Endothelial cell (in vitro differentiated cells): ENCODE measurements at regions not wholly inside any gene's neighbourhood (a gene's known extent, or its start where the extent isn't known, plus 50 kb on each side); places are given as distances from the start of the nearest gene placed in this dataset.

Experiments
- DNase-seq: peaks from one replicate; pipeline ENCODE4 v3.0.0; 2021; ENCODE audit warnings: low spot score
- H3K27ac Mint-ChIP-seq: one replicate; pipeline ENCODE4 v1.8.0; 2021; ENCODE audit warnings: mixed read lengths, inconsistent platforms; ENCODE audit not compliant: unreplicated experiment
- H3K27me3 Mint-ChIP-seq: one replicate; pipeline ENCODE4 v1.8.0; 2021; ENCODE audit warnings: mild to moderate bottlenecking, moderate library complexity, mixed read lengths, inconsistent platforms; ENCODE audit not compliant: unreplicated experiment
- H3K36me3 Mint-ChIP-seq: one replicate; pipeline ENCODE4 v1.8.0; 2021; ENCODE audit warnings: mild to moderate bottlenecking, low read depth, mixed read lengths, inconsistent platforms; ENCODE audit not compliant: unreplicated experiment
- H3K4me1 Mint-ChIP-seq: one replicate; pipeline ENCODE4 v1.8.0; 2021; ENCODE audit warnings: mild to moderate bottlenecking, mixed read lengths, inconsistent platforms; ENCODE audit not compliant: unreplicated experiment
- H3K4me3 Mint-ChIP-seq: one replicate; pipeline ENCODE4 v1.8.0; 2021; ENCODE audit warnings: mild to moderate bottlenecking, mixed read lengths, inconsistent platforms; ENCODE audit not compliant: unreplicated experiment
- H3K9me3 Mint-ChIP-seq: one replicate; pipeline ENCODE4 v1.8.0; 2021; ENCODE audit warnings: mixed read lengths, inconsistent platforms; ENCODE audit not compliant: unreplicated experiment
- TF ChIP-seq, protein P1 (sequence below): fragments of 200-600 bp; sonication (generic); IDR thresholded peaks from one replicate; pipeline ENCODE4 v1.5.0; 2021; ENCODE audit warnings: antibody characterized with exemption; ENCODE audit not compliant: unreplicated experiment

GRCh38 chr13:26811581-26811980, 51.0 kb upstream of the GPR12 start:
- Mint-ChIP-seq H3K36me3 (peaks cover 3% of the 10 kb centered on the region), H3K4me1 (peaks cover 14% of the 10 kb centered on the region)
- DNase-seq = no peak

More at GRCh38 chr13:26811581-26811980, 51.0 kb upstream of the GPR12 start:
- Mint-ChIP-seq H3K9me3 (no peaks in the 10 kb centered on the region), H3K27me3 (peaks cover 1% of the 10 kb centered on the region), H3K27ac (no peak overlapping the region), H3K4me3 (no peak overlapping the region)
- TF ChIP-seq, protein P1, sequence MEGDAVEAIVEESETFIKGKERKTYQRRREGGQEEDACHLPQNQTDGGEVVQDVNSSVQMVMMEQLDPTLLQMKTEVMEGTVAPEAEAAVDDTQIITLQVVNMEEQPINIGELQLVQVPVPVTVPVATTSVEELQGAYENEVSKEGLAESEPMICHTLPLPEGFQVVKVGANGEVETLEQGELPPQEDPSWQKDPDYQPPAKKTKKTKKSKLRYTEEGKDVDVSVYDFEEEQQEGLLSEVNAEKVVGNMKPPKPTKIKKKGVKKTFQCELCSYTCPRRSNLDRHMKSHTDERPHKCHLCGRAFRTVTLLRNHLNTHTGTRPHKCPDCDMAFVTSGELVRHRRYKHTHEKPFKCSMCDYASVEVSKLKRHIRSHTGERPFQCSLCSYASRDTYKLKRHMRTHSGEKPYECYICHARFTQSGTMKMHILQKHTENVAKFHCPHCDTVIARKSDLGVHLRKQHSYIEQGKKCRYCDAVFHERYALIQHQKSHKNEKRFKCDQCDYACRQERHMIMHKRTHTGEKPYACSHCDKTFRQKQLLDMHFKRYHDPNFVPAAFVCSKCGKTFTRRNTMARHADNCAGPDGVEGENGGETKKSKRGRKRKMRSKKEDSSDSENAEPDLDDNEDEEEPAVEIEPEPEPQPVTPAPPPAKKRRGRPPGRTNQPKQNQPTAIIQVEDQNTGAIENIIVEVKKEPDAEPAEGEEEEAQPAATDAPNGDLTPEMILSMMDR = no peak
